HepG2 (cell line): ENCODE measurements at regions not wholly inside any gene's neighbourhood (a gene's known extent, or its start where the extent isn't known, plus 50 kb on each side); places are given as distances from the start of the nearest gene placed in this dataset.
"Not testable (repeated sequence)": the region's sequence is repeated elsewhere in the genome, so short reads cannot be mapped to it uniquely, and the experiment has no call there.

Source experiments
- CEBPB ChIP-seq: IDR thresholded peaks from 2 replicates; pipeline ENCODE4 v1.6.1; 2011; ENCODE audit warnings: low read depth, low read length, improper control_type of control experiment, borderline replicate concordance
- FOXK1 ChIP-seq: sonication (generic); formaldehyde crosslinking; IDR thresholded peaks from 2 replicates; pipeline ENCODE4 v1.4.0; 2020; ENCODE audit warnings: low read depth, missing genetic modification reagents, borderline replicate concordance
- FOXP1 ChIP-seq, 2 experiments: fragments of 450-650 bp in 1 of 2; IDR thresholded peaks; 2 replicates each; pipeline ENCODE4 v1.6.1; 2017 to 2018; ENCODE audit warnings: antibody characterized with exemption in 1 of 2
- FOXP4 ChIP-seq: sonication (generic); formaldehyde crosslinking; IDR thresholded peaks from 2 replicates; pipeline ENCODE4 v1.4.0; 2020; ENCODE audit warnings: missing genetic modification reagents
- PCBP2 ChIP-seq: fragments of 200-400 bp; formaldehyde crosslinking; optimal IDR thresholded peaks from 2 replicates; pipeline ENCODE3; 2018; ENCODE audit warnings: low read length, low read depth; ENCODE audit not compliant: poor library complexity, severe bottlenecking
- TCF7 ChIP-seq: sonication (generic); IDR thresholded peaks from 2 replicates; pipeline ENCODE4 v1.6.1; 2016; ENCODE audit warnings: antibody characterized with exemption, low read depth
- ZNF274 ChIP-seq: sonication (generic); formaldehyde crosslinking; IDR thresholded peaks from 2 replicates; pipeline ENCODE4 v1.5.1; 2020; ENCODE audit warnings: mild to moderate bottlenecking, missing genetic modification reagents
- ZNF276 ChIP-seq: sonication (generic); formaldehyde crosslinking; IDR thresholded peaks from 2 replicates; pipeline ENCODE4 v1.4.0; 2020; ENCODE audit warnings: mild to moderate bottlenecking, low read depth, missing genetic modification reagents

GRCh38 chr20:30724688-30725074 is 532.8 kb upstream of the DEFB115 start:
- not testable (repeated sequence) for TF ChIP-seq FOXP4; PCBP2; ZNF274 (CRISPR knock-in tag); TCF7; FOXK1 (CRISPR knock-in tag); FOXP1 (IDR thresholded peaks at IDR 0.05); FOXP1 (CRISPR knock-in tag; IDR thresholded peaks at IDR 0.05); CEBPB; ZNF276
